MG63 (cell line): ENCODE measurements at regions not wholly inside any gene's neighbourhood (a gene's known extent, or its start where the extent isn't known, plus 50 kb on each side); places are given as distances from the start of the nearest gene placed in this dataset.

ENCODE experiments used
- DNase-seq: peaks from one replicate; pipeline ENCODE4 v3.0.0-alpha.2; 2020
- H3K27me3 ChIP-seq: fragments of 250-450 bp; sonication (Bioruptor Pico); 2 replicates; pipeline ENCODE4 v1.5.1; 2020; ENCODE audit warnings: mild to moderate bottlenecking, moderate library complexity
- H3K36me3 ChIP-seq: fragments of 250-450 bp; sonication (Bioruptor Pico); 2 replicates; pipeline ENCODE4 v1.5.1; 2020; ENCODE audit warnings: mild to moderate bottlenecking, moderate library complexity
- H3K4me3 ChIP-seq: fragments of 250-450 bp; sonication (Bioruptor Pico); 2 replicates; pipeline ENCODE4 v1.5.1; 2020; ENCODE audit warnings: mild to moderate bottlenecking, moderate library complexity
- H3K9me3 ChIP-seq: fragments of 250-450 bp; sonication (Bioruptor Pico); 2 replicates; pipeline ENCODE4 v1.5.1; 2020; ENCODE audit warnings: mild to moderate bottlenecking, moderate library complexity

DNA sequence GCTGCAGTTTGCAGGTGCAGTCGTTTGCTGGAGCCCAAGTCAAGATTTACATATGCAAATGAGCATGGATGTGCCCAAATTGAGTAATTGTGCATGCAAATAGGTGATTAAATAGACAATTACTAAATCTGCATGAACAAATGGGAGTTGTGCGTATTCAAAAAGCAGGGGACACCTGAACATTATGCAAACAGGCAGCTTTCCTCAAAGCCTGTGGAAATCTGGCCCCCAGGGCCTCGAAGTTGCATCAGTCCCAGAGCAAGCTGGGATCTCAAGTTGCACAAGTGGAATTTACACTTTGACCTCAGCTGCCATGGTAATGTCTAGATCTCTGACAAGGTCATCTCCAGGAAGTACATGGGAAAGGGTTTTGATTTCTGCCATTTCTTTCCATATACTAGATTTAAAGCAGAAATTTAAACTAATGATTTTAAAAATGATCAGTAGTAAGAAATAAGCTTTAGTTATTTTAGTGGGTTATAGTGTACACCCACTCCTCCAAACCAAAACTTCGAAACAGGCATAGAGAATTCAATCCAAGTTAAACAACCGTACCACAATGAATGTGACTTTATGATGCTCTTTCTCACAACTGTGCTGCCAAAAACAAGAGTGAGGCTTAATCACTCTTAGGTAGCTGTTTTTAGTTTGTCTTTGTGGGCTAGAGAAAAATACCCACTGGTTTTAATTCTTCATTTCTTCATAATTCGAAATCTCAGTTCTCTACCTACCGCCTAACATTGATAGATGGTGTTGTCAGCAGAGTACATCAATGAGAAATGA is 110.7 kb downstream of the RND3 start:
- Histone ChIP-seq H3K36me3 (no peaks in the 10 kb centered on the region), H3K27me3 (no peaks in the 10 kb centered on the region), H3K9me3 (no peaks in the 10 kb centered on the region), H3K4me3 (no peak overlapping the region)
- no peak for DNase-seq

- Histone ChIP-seq H3K27me3 (no peaks in the 10 kb centered on the region), H3K36me3 (no peaks in the 10 kb centered on the region), H3K9me3 (no peaks in the 10 kb centered on the region), H3K4me3 (no peak overlapping the region)
- DNase-seq, result no peak
Measured at GRCh38 chr2:150375333-150375732, 112.1 kb downstream of the RND3 start.

DNA sequence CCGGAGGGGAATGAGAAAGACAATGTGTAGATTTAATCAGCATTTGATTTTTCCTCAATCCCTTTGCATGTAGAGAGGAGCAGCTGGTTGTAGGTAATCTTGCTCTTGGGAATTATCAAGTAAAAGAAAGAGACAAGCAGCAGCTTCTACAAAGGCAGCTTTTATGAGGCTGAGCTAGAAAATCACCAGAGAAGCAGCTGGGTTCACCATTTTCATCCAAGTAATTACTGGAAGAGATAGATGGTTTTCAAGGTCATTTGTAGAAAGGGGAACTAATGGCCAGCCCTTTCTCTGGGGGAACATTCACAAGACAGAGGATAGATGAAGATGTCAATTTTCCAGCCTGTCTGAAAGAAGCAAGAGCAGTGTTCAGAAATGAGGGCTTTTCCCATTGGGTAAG is 113.0 kb downstream of the RND3 start:
- DNase-seq, result no peak
- Histone ChIP-seq H3K36me3 (no peaks in the 10 kb centered on the region), H3K9me3 (no peaks in the 10 kb centered on the region), H3K27me3 (no peaks in the 10 kb centered on the region), H3K4me3 (no peak overlapping the region)

DNA sequence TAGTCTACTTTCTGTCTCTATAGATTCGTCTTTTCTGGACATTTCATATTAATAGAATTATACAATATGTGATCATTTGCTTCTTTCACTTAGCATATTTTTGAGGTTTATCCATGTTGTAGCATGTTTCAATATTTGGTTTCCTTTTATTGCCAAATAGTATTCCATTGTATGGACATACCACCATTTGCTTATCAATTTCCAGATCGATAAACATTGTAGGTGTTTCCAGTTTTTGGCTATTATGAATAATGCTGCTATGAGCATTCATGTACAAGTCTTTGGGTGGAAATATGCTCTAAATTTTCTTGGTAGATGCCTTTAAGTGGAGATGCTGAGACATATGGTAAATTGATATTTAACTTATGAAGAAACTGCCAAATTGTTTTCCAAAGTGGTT is 114.1 kb downstream of the RND3 start:
- Histone ChIP-seq H3K9me3 (no peaks in the 10 kb centered on the region), H3K27me3 (no peaks in the 10 kb centered on the region), H3K36me3 (no peaks in the 10 kb centered on the region), H3K4me3 (no peak overlapping the region)
- DNase-seq, result no peak

GRCh38 chr2:150371044-150371818 is 116.2 kb downstream of the RND3 start:
- DNase-seq, result no peak

DNA sequence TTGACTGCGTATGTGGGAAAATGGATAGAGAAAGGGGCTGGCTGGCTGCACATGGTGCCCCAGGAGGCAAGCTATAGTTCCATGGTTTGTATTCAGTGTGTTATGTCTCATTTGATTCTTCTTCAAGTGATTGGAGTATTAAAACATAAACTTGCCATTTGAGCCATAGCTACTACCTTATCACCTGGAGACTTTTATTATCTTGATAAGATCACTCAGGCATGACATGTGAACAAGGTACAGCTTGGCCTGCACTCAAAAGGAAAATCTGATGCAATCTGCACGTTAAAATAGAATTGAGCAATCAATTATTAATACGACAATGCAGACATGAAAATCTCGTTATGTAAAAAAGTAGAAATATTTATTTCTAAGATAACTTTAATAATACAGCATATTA is 116.9 kb downstream of the RND3 start:
- Histone ChIP-seq H3K27me3 (no peaks in the 10 kb centered on the region), H3K36me3 (no peaks in the 10 kb centered on the region), H3K9me3 (no peaks in the 10 kb centered on the region), H3K4me3 (no peak overlapping the region)
- DNase-seq, result no peak

More at GRCh38 chr2:150371044-150371818, 116.2 kb downstream of the RND3 start:
- no peaks in the 10 kb centered on the region for H3K27me3 ChIP-seq
- no peak overlapping the region for H3K4me3 ChIP-seq
- H3K9me3 ChIP-seq, result no peaks in the 10 kb centered on the region
- H3K36me3 ChIP-seq, result no peaks in the 10 kb centered on the region

- H3K27me3 ChIP-seq, result no peaks in the 10 kb centered on the region
- no peak overlapping the region for H3K4me3 ChIP-seq
- no peaks in the 10 kb centered on the region for H3K36me3 ChIP-seq
- no peaks in the 10 kb centered on the region for H3K9me3 ChIP-seq
- DNase-seq, result no peak
Measured at GRCh38 chr2:150369862-150370261, 117.6 kb downstream of the RND3 start.

DNA sequence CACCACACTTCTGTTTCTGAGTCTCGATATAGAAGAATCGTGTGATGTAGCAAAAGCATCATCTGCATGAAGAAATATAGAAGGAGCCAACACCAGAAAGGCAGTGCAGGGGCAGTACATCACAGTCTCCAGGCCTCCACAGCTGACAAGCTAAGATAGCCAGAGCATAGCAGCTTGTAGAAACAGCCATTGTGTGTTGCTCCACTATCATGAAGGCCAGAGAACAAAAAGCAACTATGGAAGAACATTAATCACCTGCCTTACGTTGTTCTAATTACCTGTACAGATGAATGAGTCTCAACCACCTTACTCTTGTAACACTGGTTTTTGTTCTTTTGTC is 129.0 kb downstream of the RND3 start:
- no peaks in the 10 kb centered on the region for H3K27me3 ChIP-seq
- DNase-seq, result no peak
- no peak overlapping the region for H3K4me3 ChIP-seq
- H3K36me3 ChIP-seq, result no peaks in the 10 kb centered on the region
- peaks cover 3% of the 10 kb centered on the region for H3K9me3 ChIP-seq

DNA sequence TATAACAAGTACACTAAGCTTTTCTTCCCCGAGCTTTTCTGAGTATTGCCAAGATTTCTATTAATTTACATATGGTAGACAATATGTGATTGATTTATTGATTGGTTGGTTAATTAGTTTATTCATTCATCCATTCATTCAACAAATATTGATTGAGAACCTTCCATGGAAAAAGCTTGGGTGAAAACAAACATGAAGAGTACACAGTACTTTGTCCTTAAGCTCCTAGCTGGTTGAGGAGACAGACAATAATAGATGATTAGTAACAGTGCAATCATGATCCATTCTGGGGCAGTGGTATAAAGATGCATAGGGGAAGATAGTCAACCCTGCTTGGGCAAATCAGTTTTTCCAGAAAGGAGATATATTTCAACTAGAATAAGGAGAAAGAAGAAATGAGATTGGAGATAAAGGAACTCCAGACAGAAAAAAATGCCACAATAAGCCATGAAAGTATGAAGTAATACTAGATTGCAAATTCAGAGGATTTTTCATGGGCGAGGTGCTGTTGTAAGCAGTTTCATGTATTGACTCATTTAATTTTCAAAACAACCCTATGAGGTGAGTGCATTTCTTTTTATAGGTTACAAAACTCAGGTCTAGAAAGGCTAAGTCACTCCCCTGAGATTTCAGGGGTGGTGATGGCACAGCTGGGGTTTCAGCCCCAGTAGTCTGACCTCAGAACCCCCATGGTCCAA is 129.5 kb downstream of the RND3 start:
- Histone ChIP-seq H3K27me3 (no peaks in the 10 kb centered on the region), H3K36me3 (no peaks in the 10 kb centered on the region)
- DNase-seq, result no peak

GRCh38 chr2:150355440-150355839 is 132.0 kb downstream of the RND3 start:
- Histone ChIP-seq H3K36me3 (no peaks in the 10 kb centered on the region), H3K4me3 (no peak overlapping the region), H3K9me3 (peaks cover 1% of the 10 kb centered on the region), H3K27me3 (no peaks in the 10 kb centered on the region)
- no peak for DNase-seq

More for the DNA sequence above, 129.5 kb downstream of the RND3 start:
- peaks cover 3% of the 10 kb centered on the region for H3K9me3 ChIP-seq
- H3K4me3 ChIP-seq, result no peak overlapping the region

GRCh38 chr2:150353376-150353775 is 134.1 kb downstream of the RND3 start:
- no peak for DNase-seq
- H3K36me3 ChIP-seq, result no peaks in the 10 kb centered on the region
- H3K27me3 ChIP-seq, result no peaks in the 10 kb centered on the region
- no peaks in the 10 kb centered on the region; the same call in 1 of the 2 replicates for H3K9me3 ChIP-seq
- H3K4me3 ChIP-seq, result no peak overlapping the region

- H3K27me3 ChIP-seq, result no peaks in the 10 kb centered on the region
- H3K4me3 ChIP-seq, result no peak overlapping the region
- no peak for DNase-seq
- H3K36me3 ChIP-seq, result no peaks in the 10 kb centered on the region
- no peaks in the 10 kb centered on the region for H3K9me3 ChIP-seq
Measured at GRCh38 chr2:150351922-150352321, 135.5 kb downstream of the RND3 start.

DNA sequence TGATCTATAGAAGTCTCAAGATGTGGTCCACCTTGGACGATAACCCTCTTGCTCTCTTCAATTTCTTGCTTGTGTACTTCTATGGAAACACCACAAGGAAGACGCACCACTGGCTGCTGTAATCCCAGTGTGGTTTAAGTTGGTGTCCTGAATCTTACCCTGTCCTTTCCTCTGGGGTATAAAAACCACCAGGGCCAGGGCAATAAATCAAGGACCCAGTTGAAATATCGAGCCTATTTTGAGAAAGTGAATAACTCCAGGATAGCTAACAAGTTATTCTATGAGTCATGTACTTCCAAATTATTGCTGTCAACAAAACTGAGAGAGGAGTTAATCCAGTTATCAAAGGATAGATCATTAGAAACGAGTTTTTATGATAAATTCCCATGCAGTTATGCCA is 137.0 kb downstream of the RND3 start:
- Histone ChIP-seq H3K27me3 (no peaks in the 10 kb centered on the region), H3K9me3 (no peaks in the 10 kb centered on the region), H3K4me3 (no peak overlapping the region), H3K36me3 (no peaks in the 10 kb centered on the region)
- no peak for DNase-seq

DNA sequence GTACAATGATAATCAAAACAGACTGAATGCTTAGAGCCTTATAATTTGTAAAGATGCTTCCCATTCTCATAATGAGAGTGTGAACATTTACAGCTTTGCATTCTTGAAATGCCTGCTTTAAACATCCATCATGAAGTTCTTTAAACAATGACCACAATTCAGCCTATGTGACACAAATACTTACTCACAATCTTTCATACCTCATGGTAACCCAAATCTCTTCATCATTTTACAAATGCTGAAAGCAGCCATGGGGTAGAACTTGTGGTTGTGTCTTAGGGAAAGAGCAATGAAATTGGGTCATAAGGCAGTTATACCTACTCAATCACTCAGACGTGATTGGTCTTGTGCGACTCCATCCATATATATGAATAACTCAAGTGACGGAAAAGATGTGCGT is 140.7 kb downstream of the RND3 start:
- DNase-seq, result no peak
- no peak overlapping the region for H3K4me3 ChIP-seq
- no peaks in the 10 kb centered on the region for H3K27me3 ChIP-seq
- no peaks in the 10 kb centered on the region for H3K9me3 ChIP-seq
- no peaks in the 10 kb centered on the region for H3K36me3 ChIP-seq

DNA sequence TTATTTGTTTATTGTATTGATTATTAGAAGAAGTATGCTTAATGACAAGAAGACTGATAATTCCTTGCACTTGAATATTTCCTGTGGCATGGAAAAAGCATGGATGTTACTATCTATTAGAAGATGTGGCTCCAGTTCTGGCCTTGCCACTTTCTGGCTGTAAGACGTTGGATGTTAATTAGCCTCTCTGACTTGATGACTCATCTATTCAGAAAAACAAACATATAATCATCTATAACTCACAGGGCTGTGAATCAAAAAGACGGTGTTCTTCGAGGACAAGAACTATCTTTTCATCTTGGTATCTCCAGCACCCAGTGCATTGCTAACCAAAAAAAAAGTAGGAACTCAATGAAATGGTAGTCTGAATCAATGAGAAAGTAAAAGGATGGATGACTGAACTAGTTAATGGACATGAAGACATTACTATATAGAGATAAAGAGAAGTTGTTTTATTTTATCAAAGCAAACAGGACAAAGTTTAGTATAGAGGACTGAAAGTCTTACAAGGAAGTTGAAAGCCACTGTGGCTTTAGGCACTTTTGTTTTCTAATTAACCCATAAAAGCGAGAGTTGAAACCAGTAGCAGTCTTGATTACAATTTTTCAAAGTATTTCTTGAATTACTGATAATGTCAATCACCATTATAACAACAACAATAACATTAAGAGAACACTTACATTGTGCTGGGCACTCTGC is 145.3 kb downstream of the RND3 start:
- no peaks in the 10 kb centered on the region for H3K9me3 ChIP-seq
- no peak overlapping the region for H3K4me3 ChIP-seq
- no peaks in the 10 kb centered on the region for H3K27me3 ChIP-seq
- no peaks in the 10 kb centered on the region for H3K36me3 ChIP-seq
- DNase-seq, result no peak

GRCh38 chr2:150339951-150340350 is 147.5 kb downstream of the RND3 start:
- no peak for DNase-seq
- H3K27me3 ChIP-seq, result no peaks in the 10 kb centered on the region
- no peaks in the 10 kb centered on the region for H3K9me3 ChIP-seq
- no peak overlapping the region for H3K4me3 ChIP-seq
- no peaks in the 10 kb centered on the region for H3K36me3 ChIP-seq

GRCh38 chr2:150339282-150339681 is 148.2 kb downstream of the RND3 start:
- H3K36me3 ChIP-seq, result no peaks in the 10 kb centered on the region
- no peaks in the 10 kb centered on the region for H3K27me3 ChIP-seq

More at GRCh38 chr2:150339282-150339681, 148.2 kb downstream of the RND3 start:
- Histone ChIP-seq H3K9me3 (no peaks in the 10 kb centered on the region), H3K4me3 (no peak overlapping the region)
- no peak for DNase-seq
